GM03348 (cell line): ENCODE measurements at regions not wholly inside any gene's neighbourhood (a gene's known extent, or its start where the extent isn't known, plus 50 kb on each side); places are given as distances from the start of the nearest gene placed in this dataset.

Experiments used
- DNase-seq: peaks from one replicate; pipeline ENCODE4 v3.0.0; 2012; ENCODE audit warnings: low spot score

DNA sequence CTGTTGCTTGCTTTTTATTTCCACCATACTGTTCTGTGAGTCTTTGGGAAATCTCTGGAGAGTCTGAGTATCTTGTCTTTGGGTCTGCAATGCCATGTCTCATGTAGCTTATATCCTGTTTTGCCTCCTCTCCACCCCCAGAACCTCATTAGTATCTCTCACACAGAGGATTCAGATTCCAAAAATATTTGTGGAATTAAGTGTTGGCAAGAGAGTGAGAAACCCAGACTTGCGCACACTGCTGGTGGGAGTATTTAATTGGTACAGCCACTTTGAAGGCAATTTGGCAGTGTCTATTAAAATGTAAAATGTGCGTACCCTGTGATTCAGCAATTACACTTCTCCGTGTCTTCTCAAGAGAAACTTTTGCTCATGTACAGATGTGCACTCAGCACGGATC lies 68.6 kb downstream of the ZNF621 start:
- DNase-seq: peak; percentile 78

DNA sequence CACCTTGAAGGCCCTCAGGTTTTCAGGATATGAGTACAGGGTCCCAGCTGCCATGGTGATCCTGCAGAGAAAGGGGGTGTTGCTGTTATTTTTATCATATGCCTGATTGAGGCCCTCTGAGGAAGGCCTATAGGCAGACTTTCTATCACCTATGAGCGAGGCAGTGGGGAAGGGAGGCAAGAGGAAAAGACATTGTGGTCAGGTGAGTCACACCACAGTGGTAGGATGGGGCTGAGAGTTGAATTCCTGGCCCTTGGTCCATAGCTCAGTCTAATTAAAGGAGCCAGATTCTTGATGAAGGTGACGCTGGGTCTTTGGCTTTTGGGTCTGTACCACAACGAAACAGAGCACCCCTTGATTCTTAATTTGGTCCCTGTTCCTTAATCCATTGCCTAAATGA lies 72.7 kb downstream of the ZNF621 start:
- DNase-seq: no peak

DNA sequence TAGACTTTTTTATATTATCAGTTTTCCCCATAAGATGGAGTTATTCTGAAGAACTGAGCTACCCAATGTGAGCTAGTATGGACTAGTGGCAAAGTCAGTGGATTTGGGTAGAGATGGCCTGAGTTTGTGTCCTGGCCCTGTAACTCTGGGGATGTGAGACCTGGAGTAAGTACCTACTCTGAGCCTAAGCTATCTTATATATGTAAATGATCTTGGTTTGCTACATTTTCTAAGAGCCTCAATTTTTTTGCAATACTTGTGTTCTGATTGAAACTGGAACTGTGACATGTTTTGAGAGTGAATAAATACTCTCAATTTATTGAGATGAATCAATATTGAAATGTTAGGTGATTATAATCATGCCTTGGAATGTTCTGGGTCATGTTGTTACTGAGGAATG lies 73.6 kb downstream of the ZNF621 start:
- no peak for DNase-seq

DNA sequence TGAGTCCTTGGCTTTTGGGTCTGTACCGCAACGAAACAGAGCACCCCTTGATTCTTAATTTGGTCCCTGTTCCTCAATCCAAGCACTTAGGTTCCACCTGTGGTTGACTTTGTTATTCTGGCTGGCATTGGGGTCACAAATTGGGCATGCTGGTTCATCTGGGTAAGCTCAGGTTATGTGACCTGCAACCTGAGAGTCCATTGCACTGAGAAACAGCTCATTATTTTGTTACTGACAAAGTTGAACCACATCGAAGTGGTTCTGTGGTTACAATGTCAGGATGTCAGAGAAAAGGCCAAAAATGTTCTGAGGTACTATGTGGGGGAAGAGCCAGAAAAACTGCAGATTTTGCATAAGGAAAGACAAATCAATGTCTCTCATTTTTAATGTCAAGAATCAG lies 74.2 kb downstream of the ZNF621 start:
- DNase-seq: no peak

DNA sequence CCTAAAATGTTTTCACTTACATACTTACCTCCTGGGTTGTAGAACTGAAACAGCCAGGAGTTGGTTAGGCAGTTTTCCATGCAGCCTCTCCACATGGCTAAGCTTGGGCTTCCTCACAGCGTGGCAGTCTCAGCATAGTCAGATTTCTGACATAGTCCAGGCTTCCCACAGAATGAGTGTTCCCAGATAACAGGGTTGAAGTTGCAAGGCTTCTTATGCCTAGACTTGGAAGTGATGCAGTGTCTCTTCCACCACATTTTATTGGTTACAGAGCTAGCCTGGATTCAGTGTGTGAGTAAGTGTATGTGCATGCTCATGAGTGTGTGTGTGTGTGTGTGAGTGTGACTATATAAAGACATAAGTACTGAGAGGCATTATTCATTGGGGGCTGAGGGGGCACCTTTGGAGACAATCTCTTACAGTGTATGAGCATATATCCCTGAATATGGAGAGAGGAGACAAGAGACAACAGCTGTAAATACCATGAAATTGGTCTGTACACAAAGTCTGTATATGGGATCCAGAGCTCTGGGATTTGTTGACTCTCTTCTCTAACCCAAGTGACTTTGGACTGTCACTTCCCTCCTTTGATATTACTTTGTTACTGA lies 78.1 kb downstream of the ZNF621 start:
- no peak for DNase-seq

DNA sequence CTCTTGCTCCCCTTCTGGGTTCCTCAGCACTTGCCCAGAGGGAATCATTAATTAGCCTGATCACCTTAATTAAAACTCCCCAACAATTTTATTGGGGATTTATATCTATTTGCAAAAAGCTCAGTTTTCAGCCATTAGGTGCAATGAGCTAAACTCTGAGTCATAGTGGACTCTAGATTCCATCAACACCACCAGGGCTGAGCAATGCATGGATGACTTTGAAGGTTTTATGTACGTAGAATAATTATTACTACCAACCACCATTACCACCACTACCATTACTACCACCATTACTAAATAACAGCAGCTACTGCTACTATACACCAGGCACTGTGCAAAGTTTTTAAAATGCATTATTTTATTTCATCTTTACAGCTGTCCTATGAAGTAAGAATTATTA lies 81.2 kb downstream of the ZNF621 start:
- no peak for DNase-seq

DNA sequence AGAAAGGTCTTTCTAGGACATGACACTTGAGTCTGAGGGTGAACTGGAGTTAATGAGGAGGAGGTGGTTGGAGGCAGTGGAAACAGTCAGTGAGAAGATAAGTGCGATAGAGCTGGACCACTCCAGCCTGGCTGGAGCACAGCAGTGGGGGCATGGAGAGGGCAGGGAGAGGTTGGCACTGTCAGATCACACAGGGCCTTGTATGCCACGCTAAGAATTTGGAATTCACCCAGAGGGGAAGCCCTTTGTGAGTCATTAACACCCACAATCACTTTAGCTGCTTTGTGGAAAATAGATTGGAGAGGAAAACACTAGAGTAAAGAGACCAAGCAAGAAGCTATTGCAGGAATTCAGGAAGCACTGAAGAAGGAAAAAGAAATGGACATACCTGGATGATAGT lies 83.3 kb downstream of the ZNF621 start:
- DNase-seq: no peak

DNA sequence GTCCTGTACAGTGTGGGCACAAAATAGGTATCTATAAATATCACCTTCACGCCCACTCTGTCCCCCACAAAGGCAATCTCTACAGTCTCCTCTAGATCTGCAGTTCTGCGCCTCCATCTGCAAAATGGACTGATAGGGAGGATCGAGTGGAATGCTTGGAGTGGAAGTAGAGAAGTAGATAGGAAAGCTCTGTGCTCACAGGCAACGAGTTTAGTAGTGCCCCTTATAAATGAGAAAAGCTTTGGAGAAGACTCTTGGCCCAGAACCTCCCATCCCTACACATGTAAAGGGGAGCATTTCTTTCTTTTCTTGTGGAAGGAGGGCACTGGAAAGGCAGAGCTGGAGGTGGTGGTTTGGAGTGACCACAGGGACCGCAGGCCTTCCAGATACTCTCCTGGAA lies 88.5 kb downstream of the ZNF621 start:
- DNase-seq: no peak

DNA sequence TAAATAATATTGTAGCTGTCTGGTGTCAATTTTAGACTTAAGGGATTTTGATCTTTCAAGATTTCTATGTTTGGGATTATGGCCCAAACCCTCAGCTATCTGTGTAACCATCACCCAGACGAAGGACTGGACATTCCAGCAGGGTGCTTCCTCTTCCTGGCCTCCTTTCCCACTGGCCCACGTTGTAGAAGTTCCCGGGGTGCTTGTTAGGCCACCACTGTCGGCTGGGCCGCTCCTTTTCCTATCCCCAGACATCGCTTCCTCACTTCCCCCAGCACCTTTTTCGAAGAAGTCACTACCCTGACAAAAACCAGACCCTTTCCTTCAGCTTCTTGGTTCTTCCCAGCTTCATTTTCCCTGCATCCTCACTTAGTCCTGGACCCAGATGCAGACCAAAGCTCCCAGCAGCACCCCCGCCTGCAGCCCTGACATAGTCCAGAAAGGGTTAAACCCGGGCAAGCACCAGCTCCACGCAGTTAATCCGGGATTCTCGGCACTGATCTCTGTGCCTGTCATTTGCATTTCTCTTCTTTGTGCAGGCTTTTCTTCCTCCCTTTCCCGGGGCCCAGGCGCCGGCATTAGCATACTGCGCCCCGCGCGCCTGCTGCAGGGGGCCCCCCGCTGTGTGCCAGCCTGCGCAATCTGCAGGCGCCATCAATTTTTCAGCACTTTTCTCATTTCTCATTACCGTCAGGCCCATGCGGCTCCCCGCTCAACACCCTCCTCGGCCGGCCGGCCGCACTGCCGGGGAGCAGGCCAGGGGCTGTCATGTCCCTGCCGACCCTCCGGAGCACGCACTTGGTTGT lies 90.6 kb downstream of the ZNF621 start:
- no peak for DNase-seq

DNA sequence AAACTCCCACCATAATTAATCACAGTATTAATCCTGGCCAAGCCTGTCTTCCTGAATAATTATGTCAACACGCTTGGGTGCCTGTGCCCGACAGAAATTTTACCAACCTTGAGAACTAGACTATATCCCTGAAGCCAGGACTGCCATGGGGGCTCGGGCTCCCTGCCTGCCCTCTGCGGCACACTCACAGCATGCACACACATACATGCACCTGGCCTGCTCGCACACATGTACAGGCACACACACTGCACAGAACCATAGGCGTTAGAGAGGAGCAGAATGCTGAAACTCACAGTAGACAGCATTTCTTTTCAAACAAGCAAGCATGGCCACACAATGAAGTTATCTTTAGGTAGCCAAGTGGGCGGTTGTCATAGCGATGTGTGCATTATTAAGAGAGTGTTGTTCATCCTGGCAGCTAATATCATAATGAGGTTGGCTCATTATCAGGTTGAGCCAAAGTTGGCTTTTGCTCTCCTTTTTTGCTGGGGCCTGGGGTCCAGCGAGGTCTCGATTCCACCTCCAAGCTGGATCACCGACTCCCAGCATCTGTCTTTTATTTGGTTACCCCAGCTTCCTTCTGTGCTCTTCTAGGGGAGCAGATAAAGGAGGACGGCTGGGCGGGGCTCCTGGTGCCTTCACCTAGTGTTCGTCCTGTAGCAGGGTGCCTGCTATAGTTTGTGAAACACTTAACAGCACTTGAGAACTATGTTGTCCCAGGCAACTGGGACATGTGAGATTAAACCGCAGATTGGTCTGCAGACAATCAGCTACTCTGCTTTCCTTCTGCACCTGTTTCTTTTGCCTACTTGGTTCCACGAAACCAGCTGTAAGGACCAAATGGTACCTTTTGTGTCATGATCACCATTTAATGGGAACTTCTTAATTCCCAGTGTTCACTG lies 91.4 kb downstream of the ZNF621 start:
- no peak for DNase-seq

DNA sequence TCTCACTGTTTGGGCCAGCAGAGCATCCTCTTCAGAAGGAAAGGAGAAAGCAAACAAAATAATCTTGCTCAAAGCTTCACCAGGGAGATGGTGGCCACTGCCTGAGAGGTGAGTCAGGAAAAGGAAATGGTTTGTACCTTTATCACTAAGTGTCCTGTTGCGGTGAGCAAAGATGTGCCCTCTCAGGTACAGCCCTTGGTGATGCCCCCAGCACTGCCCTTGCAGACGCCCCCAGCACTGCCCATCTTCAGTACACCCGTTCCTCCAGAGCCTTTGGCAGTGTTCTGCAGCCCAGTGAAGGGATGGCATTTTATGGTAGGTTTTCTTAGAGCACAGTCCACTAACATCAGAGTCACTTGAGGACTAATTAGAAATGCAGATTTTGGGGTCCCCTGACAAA lies 92.3 kb downstream of the ZNF621 start:
- no peak for DNase-seq

DNA sequence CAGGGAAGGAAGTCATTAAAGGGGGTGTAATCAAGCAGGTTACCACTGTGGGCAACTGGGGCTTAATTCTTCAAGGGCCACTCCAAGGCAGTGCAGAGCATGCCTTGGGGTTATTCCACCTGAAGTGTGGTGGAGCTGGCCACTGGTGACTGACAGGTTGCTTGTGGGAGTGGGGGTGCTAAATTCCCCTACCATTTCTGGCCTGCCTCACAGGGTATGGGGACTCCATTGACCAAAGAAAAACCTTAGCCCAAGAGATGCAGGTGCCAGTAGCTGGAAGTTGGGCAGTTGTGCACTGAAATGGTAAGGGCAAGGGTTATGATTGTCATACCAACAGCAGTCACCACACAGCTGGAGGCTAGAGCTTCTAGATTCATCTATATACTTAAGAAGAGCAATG lies 93.4 kb downstream of the ZNF621 start:
- DNase-seq: no peak

DNA sequence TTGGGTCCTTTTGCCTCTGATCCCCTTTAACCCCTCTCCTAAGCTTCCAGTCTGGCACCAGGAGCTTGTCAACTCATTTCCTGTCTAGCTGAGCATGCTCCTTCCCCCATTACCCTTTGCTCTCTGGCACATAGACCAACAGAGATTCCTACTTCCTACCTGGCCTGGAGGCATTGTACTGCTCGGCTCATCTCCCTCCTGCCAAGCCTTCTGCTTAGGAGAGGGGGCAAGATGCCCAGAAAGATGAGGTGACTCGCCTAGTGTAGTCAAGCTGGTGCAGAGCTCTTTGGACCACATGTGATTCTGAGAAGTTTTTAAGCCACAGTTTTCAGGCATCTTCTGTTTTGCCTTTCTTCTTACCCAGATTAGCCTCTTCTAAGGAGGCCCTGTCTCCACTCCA lies 95.4 kb downstream of the ZNF621 start:
- DNase-seq: no peak

DNA sequence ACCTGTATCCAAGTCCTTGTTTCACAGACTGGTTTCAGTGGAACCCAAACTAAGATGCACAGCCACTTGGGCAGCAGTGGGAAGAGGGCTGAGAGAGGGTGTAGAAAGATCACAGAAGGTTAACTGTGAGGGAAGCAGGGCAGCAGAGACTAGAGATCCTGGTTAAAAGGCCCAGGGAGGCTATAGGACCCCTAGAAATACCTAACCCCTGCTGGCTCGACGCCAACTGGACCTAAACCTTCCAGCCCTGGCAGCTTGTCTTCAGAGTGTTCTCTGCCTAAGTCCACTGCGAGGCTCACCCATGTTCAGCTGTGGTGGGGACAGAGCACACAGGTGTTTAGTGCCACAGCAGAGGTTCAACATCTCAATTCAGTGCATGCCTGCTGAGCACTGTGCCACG lies 96.5 kb downstream of the ZNF621 start:
- no peak for DNase-seq

DNA sequence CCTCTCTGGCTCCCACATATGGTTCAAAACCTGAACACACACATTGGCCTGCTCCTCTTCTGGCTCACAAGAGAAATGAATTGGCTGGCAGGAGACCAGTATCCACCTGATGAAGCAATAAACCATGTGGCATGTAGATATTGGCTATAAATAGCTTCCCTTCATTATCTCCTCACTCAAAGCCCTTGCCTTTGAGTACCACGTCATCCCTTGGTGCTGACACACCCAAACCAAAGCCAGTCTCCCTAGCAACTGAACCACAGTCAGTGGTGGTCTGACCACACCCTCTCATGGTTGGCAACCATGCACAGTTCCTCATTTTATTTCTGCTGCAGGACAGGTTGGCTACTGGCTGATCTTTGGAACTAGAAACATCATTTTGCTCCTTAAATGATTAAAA lies 98.8 kb downstream of the ZNF621 start:
- no peak for DNase-seq

DNA sequence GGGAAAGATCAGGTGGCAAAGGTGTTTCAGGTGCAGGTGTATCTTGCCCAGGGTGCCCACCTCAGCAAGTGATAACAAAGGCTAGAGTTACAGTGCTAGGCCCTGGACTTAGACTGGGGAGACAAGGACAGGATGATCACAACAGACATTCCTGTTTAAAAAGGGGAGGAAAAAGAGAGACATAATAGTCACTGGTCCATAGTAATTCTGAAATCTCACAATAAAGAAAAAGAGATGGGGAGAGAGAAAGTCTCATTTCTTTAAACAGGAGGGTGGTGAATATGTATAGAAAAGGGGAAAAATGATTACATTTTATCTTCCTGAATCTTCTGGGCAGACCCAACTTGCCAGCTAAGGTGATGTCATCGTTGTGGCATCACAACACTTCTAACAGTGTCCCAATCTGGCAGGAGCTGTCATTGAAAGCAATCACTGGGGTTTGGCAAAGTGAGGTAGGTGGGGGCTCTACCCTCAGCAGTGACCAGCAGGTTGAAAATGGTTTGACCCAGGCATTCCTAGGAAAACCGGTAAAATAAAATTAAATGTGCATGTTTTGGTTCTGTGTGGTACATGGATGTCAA lies 99.5 kb downstream of the ZNF621 start:
- DNase-seq: no peak

DNA sequence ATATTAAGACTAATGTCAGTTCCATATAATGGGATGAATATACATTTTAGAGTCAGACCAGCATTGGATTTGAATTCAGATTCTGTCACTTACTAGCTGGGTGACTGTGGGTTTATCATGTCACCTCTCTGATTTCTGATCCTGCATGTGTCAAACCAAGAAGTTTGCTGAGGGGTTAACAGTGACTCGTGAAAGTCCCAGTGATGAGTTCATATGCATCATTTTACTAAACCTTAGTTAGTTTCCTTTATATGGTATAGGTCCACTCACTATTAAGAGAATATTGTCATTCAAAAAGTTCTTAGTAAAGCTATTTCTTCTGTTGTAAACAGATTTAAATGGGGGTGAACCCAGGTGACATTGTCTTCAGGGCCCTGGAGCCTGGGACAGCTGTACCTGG lies 102.3 kb downstream of the ZNF621 start:
- no peak for DNase-seq

DNA sequence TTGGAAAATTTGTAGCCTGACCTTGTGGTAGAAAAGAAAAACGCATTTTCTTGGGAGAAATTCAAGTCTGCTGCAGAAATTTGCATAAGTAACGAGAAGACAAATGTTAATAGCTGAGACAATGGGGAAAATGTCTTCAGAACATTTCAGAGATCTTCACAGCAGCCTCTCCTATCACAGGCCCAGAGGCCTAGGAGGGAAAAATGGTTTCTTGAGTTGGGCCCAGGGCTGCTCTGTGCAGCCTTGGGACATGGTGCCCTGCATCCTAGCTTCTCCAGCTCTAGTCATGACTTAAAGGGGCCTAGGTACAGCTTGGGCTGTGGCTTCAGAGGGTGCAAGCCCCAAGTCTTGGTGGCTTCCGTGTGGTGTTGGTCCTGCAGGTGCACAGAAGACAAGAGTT lies 104.2 kb downstream of the ZNF621 start:
- DNase-seq: no peak

DNA sequence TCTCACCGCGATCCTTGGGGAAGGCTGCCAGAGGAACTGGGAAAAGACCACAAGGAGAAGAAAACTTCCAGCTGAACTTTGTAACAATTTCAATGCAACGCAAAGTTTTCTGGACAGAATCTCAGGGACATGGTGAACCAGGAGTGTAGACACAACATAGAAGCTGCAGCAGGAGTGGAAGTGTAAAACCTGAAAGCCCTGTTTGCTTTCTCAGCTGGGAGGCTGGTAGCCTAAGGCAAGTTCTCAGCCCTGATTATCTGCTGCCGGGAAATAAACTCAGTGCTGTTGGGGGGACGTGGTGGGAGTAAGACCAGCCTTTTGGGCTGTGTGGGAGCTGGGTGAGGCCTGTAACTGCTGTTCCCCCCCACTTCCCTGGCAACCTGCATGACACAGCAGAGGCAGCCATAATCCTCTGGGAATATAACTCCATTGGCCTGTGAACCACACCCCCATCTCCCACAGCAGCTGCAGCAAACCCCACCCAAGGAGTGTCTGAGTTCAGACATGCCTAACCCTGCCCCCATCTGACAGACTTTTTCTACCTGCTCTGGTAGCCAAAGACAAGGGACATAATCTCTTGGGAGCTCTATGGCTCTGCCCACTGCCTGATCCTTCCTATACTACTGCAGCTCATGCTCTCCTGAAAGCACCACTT lies 106.7 kb downstream of the ZNF621 start:
- DNase-seq: no peak

DNA sequence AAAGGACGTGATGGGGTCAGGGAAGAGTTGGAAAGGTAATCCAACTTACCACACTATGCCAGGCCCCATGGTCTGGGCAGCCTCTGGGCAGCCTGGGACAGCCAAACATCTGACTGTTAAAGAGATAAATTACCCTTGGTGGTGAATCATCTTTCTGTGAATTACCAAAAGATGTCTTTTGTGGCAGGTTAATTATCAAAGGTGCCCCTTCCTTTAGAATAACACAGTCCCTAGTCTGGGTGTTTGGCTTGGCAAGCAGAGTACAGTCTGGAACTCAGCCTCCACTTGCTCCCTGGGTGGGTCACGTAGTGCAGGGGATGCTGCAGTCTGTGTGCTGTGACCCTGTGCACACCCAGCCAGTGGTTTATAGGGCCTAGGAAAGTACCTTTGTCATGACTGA lies 113.1 kb downstream of the ZNF621 start:
- DNase-seq: no peak

DNA sequence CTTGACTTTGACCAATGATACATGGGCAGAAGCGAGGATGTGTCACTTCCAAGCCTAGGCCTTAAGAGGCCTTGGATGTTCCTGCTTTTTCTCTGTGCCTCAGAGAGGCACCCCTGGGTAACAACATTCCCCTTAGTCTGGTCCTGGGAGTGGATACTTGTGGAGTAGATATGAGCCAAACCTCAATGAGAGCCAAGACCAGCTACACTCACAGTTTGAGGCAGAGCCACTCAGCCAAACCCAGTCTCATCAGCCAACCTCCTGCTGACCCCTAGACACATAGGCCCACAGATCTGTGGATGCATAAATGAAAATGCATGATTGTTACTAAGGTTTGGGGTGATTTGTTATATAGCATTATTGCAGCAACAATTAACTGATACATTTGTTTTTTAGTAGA lies 114.2 kb downstream of the ZNF621 start:
- no peak for DNase-seq

DNA sequence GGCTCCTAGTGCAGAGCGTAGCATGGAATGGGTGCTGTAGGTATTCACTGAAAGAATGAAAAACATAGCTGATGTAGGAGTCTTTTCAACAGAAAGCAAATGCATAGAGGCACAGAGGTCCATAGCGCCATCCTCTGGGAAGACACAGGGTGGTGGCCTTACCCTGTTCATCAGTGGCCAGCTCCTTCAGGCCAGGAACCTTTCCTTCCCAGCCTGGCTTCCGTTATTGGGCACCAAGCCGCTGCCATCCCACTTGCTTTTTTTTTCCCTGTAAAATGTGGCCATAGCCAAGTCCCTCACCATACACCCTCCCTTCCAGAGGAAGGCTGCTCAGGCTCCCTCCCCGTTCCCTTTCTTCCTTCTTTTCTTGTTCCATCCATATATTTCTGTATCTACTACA lies 118.1 kb downstream of the ZNF621 start:
- DNase-seq: no peak
